ENCODE measurements at regions not wholly inside any gene's neighbourhood (a gene's known extent, or its start where the extent isn't known, plus 50 kb on each side); places are given as distances from the start of the nearest gene placed in this dataset.
A peak's percentile ranks its signal among the peaks of the same experiment; 100 is the strongest.

GRCh38 chr5:89695371-89695770 lies 714.2 kb downstream of the CETN3 start:
- no peaks in the 10 kb centered on the region for H3K9me3 ChIP-seq (replicated peaks in 1 of 2; ENCODE audit: control insufficient read depth in 2 of 2, insufficient read depth in 1 of 2, low read depth in 1 of 2, low read length in 2 of 2)
- H3K27me3 ChIP-seq (ENCODE audit: control insufficient read depth in 3 of 3, insufficient read depth in 3 of 3, low read depth in 1 of 3, low read length in 3 of 3), result no peaks in the 10 kb centered on the region
- no peaks in the 10 kb centered on the region for H3K36me3 ChIP-seq (replicated peaks in 1 of 2; ENCODE audit: control insufficient read depth in 2 of 2, insufficient read depth in 2 of 2, low read length in 2 of 2)
- H3K4me2 ChIP-seq (ENCODE audit: insufficient read depth, low read length, poor library complexity, severe bottlenecking), result no peak overlapping the region
- no peak overlapping the region for H3K23ac ChIP-seq (ENCODE audit: low read depth, low read length, poor library complexity)
- no CpG with 5 or more reads among the region's 1 CpG for WGBS, 2 donors (ENCODE audit: extremely low coverage in 2 of 2, insufficient read length in 2 of 2, insufficient replicate concordance in 1 of 2)
- H3K9ac ChIP-seq (ENCODE audit: low read depth, low read length, poor library complexity), result no peak overlapping the region
- no peak overlapping the region for H4K8ac ChIP-seq (ENCODE audit: low read depth, low read length)
- no peak overlapping the region for H3K27ac ChIP-seq (replicated peaks; ENCODE audit: low read length)
- peaks cover 1 to 5% of the 10 kb centered on the region in 2 donors for H3K4me1 ChIP-seq (ENCODE audit: control insufficient read depth in 2 of 2, insufficient read depth in 1 of 2, low read depth in 1 of 2, low read length in 2 of 2)
- H3K4me3 ChIP-seq (ENCODE audit: low read length in 2 of 2), result no peak overlapping the region
- H2BK5ac ChIP-seq (ENCODE audit: low read length), result no peak overlapping the region
- no peak overlapping the region for H3K18ac ChIP-seq (ENCODE audit: low read length)
- no peak overlapping the region for H3K14ac ChIP-seq (ENCODE audit: low read length)
- no peak overlapping the region for H2BK12ac ChIP-seq (ENCODE audit: low read length)
- H4K91ac ChIP-seq (ENCODE audit: low read depth, low read length, poor library complexity), result no peak overlapping the region
- H3K4ac ChIP-seq (ENCODE audit: low read length), result no peak overlapping the region
- no peak overlapping the region for H2AFZ ChIP-seq (ENCODE audit: low read length)
- H2AK5ac ChIP-seq (ENCODE audit: low read depth, low read length), result no peak overlapping the region
- no peak overlapping the region for H2BK120ac ChIP-seq (ENCODE audit: low read depth, low read length)
- no peaks in the 10 kb centered on the region for H3K79me1 ChIP-seq (ENCODE audit: low read depth, low read length)
- no peak overlapping the region for H2BK15ac ChIP-seq (ENCODE audit: low read length)
- no peak for DNase-seq (ENCODE audit: low spot score)

GRCh38 chr5:89694026-89694550 lies 715.5 kb downstream of the CETN3 start:
- no peaks in the 10 kb centered on the region for H3K36me3 ChIP-seq (replicated peaks in 1 of 2; ENCODE audit: control insufficient read depth in 2 of 2, insufficient read depth in 2 of 2, low read length in 2 of 2)
- no peak overlapping the region for H2BK120ac ChIP-seq (ENCODE audit: low read depth, low read length)
- H3K9ac ChIP-seq (ENCODE audit: low read depth, low read length, poor library complexity), result no peak overlapping the region
- DNase-seq (ENCODE audit: low spot score), result no peak
- H3K23ac ChIP-seq (ENCODE audit: low read depth, low read length, poor library complexity), result no peak overlapping the region
- H3K27ac ChIP-seq (replicated peaks; ENCODE audit: low read length), result no peak overlapping the region
- H2BK12ac ChIP-seq (ENCODE audit: low read length), result no peak overlapping the region
- no peak overlapping the region for H2BK15ac ChIP-seq (ENCODE audit: low read length)
- H3K4ac ChIP-seq (ENCODE audit: low read length), result no peak overlapping the region
- WGBS, 2 donors (ENCODE audit: extremely low coverage in 2 of 2, insufficient read length in 2 of 2, insufficient replicate concordance in 1 of 2), result no CpG with 5 or more reads among the region's 3 CpGs
- H3K4me3 ChIP-seq (ENCODE audit: low read length in 2 of 2), result no peak overlapping the region
- no peak overlapping the region for H3K14ac ChIP-seq (ENCODE audit: low read length)
- H2AK5ac ChIP-seq (ENCODE audit: low read depth, low read length), result no peak overlapping the region
- H2BK5ac ChIP-seq (ENCODE audit: low read length), result no peak overlapping the region
- no peak overlapping the region for H4K91ac ChIP-seq (ENCODE audit: low read depth, low read length, poor library complexity)
- H3K27me3 ChIP-seq (ENCODE audit: control insufficient read depth in 3 of 3, insufficient read depth in 3 of 3, low read depth in 1 of 3, low read length in 3 of 3), result no peaks in the 10 kb centered on the region
- H4K8ac ChIP-seq (ENCODE audit: low read depth, low read length), result no peak overlapping the region
- H3K9me3 ChIP-seq (replicated peaks in 1 of 2; ENCODE audit: control insufficient read depth in 2 of 2, insufficient read depth in 1 of 2, low read depth in 1 of 2, low read length in 2 of 2), result no peaks in the 10 kb centered on the region
- peaks cover 1 to 5% of the 10 kb centered on the region in 2 donors for H3K4me1 ChIP-seq (ENCODE audit: control insufficient read depth in 2 of 2, insufficient read depth in 1 of 2, low read depth in 1 of 2, low read length in 2 of 2)
- H3K79me1 ChIP-seq (ENCODE audit: low read depth, low read length), result no peaks in the 10 kb centered on the region
- H3K18ac ChIP-seq (ENCODE audit: low read length), result no peak overlapping the region
- no peak overlapping the region for H2AFZ ChIP-seq (ENCODE audit: low read length)
- no peak overlapping the region for H3K4me2 ChIP-seq (ENCODE audit: insufficient read depth, low read length, poor library complexity, severe bottlenecking)

- Histone ChIP-seq H2BK15ac (ENCODE audit: low read length) (no peak overlapping the region), H2BK12ac (ENCODE audit: low read length) (no peak overlapping the region), H3K27me3 (ENCODE audit: control insufficient read depth in 3 of 3, insufficient read depth in 3 of 3, low read depth in 1 of 3, low read length in 3 of 3) (no peaks in the 10 kb centered on the region), H3K9ac (ENCODE audit: low read depth, low read length, poor library complexity) (no peak overlapping the region), H3K4me3 (ENCODE audit: low read length in 2 of 2) (no peak overlapping the region), H3K4me2 (ENCODE audit: insufficient read depth, low read length, poor library complexity, severe bottlenecking) (no peak overlapping the region), H4K91ac (ENCODE audit: low read depth, low read length, poor library complexity) (no peak overlapping the region), H4K8ac (ENCODE audit: low read depth, low read length) (no peak overlapping the region), H2BK5ac (ENCODE audit: low read length) (no peak overlapping the region), H3K4me1 (ENCODE audit: control insufficient read depth in 2 of 2, insufficient read depth in 1 of 2, low read depth in 1 of 2, low read length in 2 of 2) (no peaks in the 10 kb centered on the region), H3K23ac (ENCODE audit: low read depth, low read length, poor library complexity) (no peak overlapping the region), H2AK5ac (ENCODE audit: low read depth, low read length) (no peak overlapping the region), H2AFZ (ENCODE audit: low read length) (no peak overlapping the region), H3K18ac (ENCODE audit: low read length) (no peak overlapping the region), H3K4ac (ENCODE audit: low read length) (no peak overlapping the region), H2BK120ac (ENCODE audit: low read depth, low read length) (no peak overlapping the region), H3K36me3 (replicated peaks in 1 of 2; ENCODE audit: control insufficient read depth in 2 of 2, insufficient read depth in 2 of 2, low read length in 2 of 2) (no peaks in the 10 kb centered on the region), H3K79me1 (ENCODE audit: low read depth, low read length) (no peaks in the 10 kb centered on the region), H3K27ac (replicated peaks; ENCODE audit: low read length) (no peak overlapping the region), H3K14ac (ENCODE audit: low read length) (no peak overlapping the region), H3K9me3 (replicated peaks in 1 of 2; ENCODE audit: control insufficient read depth in 2 of 2, insufficient read depth in 1 of 2, low read depth in 1 of 2, low read length in 2 of 2) (no peaks in the 10 kb centered on the region)
- WGBS, 2 donors (ENCODE audit: extremely low coverage in 2 of 2, insufficient read length in 2 of 2, insufficient replicate concordance in 1 of 2), result no CpG with 5 or more reads among the region's 1 CpG
- DNase-seq (ENCODE audit: low spot score), result no peak
Measured at GRCh38 chr5:89690331-89690730, 719.2 kb downstream of the CETN3 start.

- Histone ChIP-seq H4K91ac (ENCODE audit: low read depth, low read length, poor library complexity) (no peak overlapping the region), H4K8ac (ENCODE audit: low read depth, low read length) (no peak overlapping the region), H3K36me3 (replicated peaks in 1 of 2; ENCODE audit: control insufficient read depth in 2 of 2, insufficient read depth in 2 of 2, low read length in 2 of 2) (no peaks in the 10 kb centered on the region), H3K18ac (ENCODE audit: low read length) (no peak overlapping the region), H3K23ac (ENCODE audit: low read depth, low read length, poor library complexity) (no peak overlapping the region), H3K14ac (ENCODE audit: low read length) (no peak overlapping the region), H3K79me1 (ENCODE audit: low read depth, low read length) (no peaks in the 10 kb centered on the region), H2BK15ac (ENCODE audit: low read length) (no peak overlapping the region), H2AK5ac (ENCODE audit: low read depth, low read length) (no peak overlapping the region), H2BK12ac (ENCODE audit: low read length) (no peak overlapping the region), H2BK120ac (ENCODE audit: low read depth, low read length) (no peak overlapping the region), H2AFZ (ENCODE audit: low read length) (peak overlapping the region; percentile 4), H3K4me3 (ENCODE audit: low read length in 2 of 2) (no peak overlapping the region), H3K9ac (ENCODE audit: low read depth, low read length, poor library complexity) (no peak overlapping the region), H3K9me3 (replicated peaks in 1 of 2; ENCODE audit: control insufficient read depth in 2 of 2, insufficient read depth in 1 of 2, low read depth in 1 of 2, low read length in 2 of 2) (peaks cover 0 to 2% of the 10 kb centered on the region in 2 donors), H3K4me2 (ENCODE audit: insufficient read depth, low read length, poor library complexity, severe bottlenecking) (no peak overlapping the region), H3K4me1 (ENCODE audit: control insufficient read depth in 2 of 2, insufficient read depth in 1 of 2, low read depth in 1 of 2, low read length in 2 of 2) (no peaks in the 10 kb centered on the region), H3K27ac (replicated peaks; ENCODE audit: low read length) (no peak overlapping the region), H2BK5ac (ENCODE audit: low read length) (no peak overlapping the region), H3K27me3 (ENCODE audit: control insufficient read depth in 3 of 3, insufficient read depth in 3 of 3, low read depth in 1 of 3, low read length in 3 of 3) (no peaks in the 10 kb centered on the region), H3K4ac (ENCODE audit: low read length) (no peak overlapping the region)
- no CpG with 5 or more reads among the region's 4 CpGs for WGBS, 2 donors (ENCODE audit: extremely low coverage in 2 of 2, insufficient read length in 2 of 2, insufficient replicate concordance in 1 of 2)
- DNase-seq (ENCODE audit: low spot score), result no peak
Measured at GRCh38 chr5:89686081-89686765, 723.3 kb downstream of the CETN3 start.

Data from neuronal stem cell (in vitro differentiated cells).